Vagina (tissue), 2 donors: ENCODE measurements at regions not wholly inside any gene's neighbourhood (a gene's known extent, or its start where the extent isn't known, plus 50 kb on each side); places are given as distances from the start of the nearest gene placed in this dataset.

Experiments
- DNase-seq, 2 donors: peaks; one replicate each; pipeline ENCODE4 v3.0.0-alpha.2; 2017; ENCODE audit errors: extremely low spot score in 2 of 2
- H3K27ac ChIP-seq: fragments of 200-600 bp; sonication (generic); one replicate; pipeline ENCODE4 v1.5.1; 2019
- H3K27me3 ChIP-seq: fragments of 200-600 bp; sonication (generic); one replicate; pipeline ENCODE4 v1.5.1; 2019
- H3K36me3 ChIP-seq, 2 donors: fragments of 200-600 bp; sonication (generic); one replicate each; pipeline ENCODE4 v1.5.1; 2017 to 2019
- H3K4me1 ChIP-seq: fragments of 200-600 bp; sonication (generic); one replicate; pipeline ENCODE4 v1.5.1; 2019
- H3K4me3 ChIP-seq, 2 donors: fragments of 200-600 bp; sonication (generic); 1 replicate in 1 of 2; 2 replicates in 1 of 2; pipeline ENCODE4 v1.5.1; 2016 to 2019
- H3K9me3 ChIP-seq: fragments of 200-600 bp; sonication (generic); one replicate; pipeline ENCODE4 v1.5.1; 2019
- CTCF ChIP-seq, 3 experiments: fragments of 450-650 bp in 2 of 3; fragments of 200-600 bp in 1 of 3; sonication (generic) in 1 of 3; IDR thresholded peaks; one replicate each; pipeline ENCODE4 v1.5.1; 2017 to 2019; ENCODE audit warnings: antibody characterized with exemption in 3 of 3, mild to moderate bottlenecking in 2 of 3, moderate library complexity in 2 of 3
- POLR2A ChIP-seq, 2 donors: fragments of 450-650 bp; IDR thresholded peaks; one replicate each; pipeline ENCODE4 v1.6.1; 2017; ENCODE audit warnings: antibody characterized with exemption in 2 of 2, mild to moderate bottlenecking in 2 of 2, moderate library complexity in 2 of 2
- POLR2AphosphoS5 ChIP-seq, 2 donors: sonication (generic); formaldehyde crosslinking; IDR thresholded peaks; one replicate each; pipeline ENCODE4 v1.9.0; 2017; ENCODE audit warnings: antibody characterized with exemption in 2 of 2, mild to moderate bottlenecking in 2 of 2, low read depth in 1 of 2; ENCODE audit not compliant: insufficient read depth in 1 of 2
- intact Hi-C: fragments of 100-400 bp; cut with DNase I; formaldehyde crosslinking; loops from one replicate; pipeline ENCODE4 v1.15.1; 2023

GRCh38 chr3:168489301-168489700, 393.6 kb upstream of the GOLIM4 start:
- H3K27me3 ChIP-seq, result no peaks in the 10 kb centered on the region
- H3K36me3 ChIP-seq, result no peaks in the 10 kb centered on the region
- H3K4me3 ChIP-seq, result no peak overlapping the region
- no peaks in the 10 kb centered on the region for H3K4me1 ChIP-seq
- no peaks in the 10 kb centered on the region for H3K9me3 ChIP-seq
- TF ChIP-seq POLR2AphosphoS5 (IDR thresholded peaks at IDR 0.05; ENCODE audit: insufficient read depth in 1 of 2, low read depth in 1 of 2), result no peak
- TF ChIP-seq POLR2A (IDR thresholded peaks at IDR 0.05), result no peak
- no peak for TF ChIP-seq CTCF (IDR thresholded peaks at IDR 0.05)
- DNase-seq, result no peak
- intact Hi-C loops, result no loop called here
- no peak overlapping the region for H3K27ac ChIP-seq

GRCh38 chr3:168485936-168486335, 390.2 kb upstream of the GOLIM4 start:
- Histone ChIP-seq H3K4me1 (no peaks in the 10 kb centered on the region), H3K4me3 (no peak overlapping the region), H3K9me3 (no peaks in the 10 kb centered on the region), H3K27ac (no peak overlapping the region), H3K36me3 (no peaks in the 10 kb centered on the region), H3K27me3 (no peaks in the 10 kb centered on the region)
- no peak for TF ChIP-seq CTCF (IDR thresholded peaks at IDR 0.05)
- intact Hi-C loops, result no loop called here
- DNase-seq, result no peak

- H3K4me3 ChIP-seq, result no peak overlapping the region
- TF ChIP-seq CTCF (IDR thresholded peaks at IDR 0.05) (no peak), POLR2AphosphoS5 (IDR thresholded peaks at IDR 0.05; ENCODE audit: insufficient read depth in 1 of 2, low read depth in 1 of 2) (no peak), POLR2A (IDR thresholded peaks at IDR 0.05) (no peak)
- intact Hi-C loops, result no loop called here
- no peaks in the 10 kb centered on the region for H3K36me3 ChIP-seq
- no peak overlapping the region for H3K27ac ChIP-seq
- no peaks in the 10 kb centered on the region for H3K4me1 ChIP-seq
- H3K27me3 ChIP-seq, result no peaks in the 10 kb centered on the region
- DNase-seq, result no peak
- no peaks in the 10 kb centered on the region for H3K9me3 ChIP-seq
Measured at GRCh38 chr3:168476360-168476980, 380.7 kb upstream of the GOLIM4 start.

- no peaks in the 10 kb centered on the region for H3K27me3 ChIP-seq
- no peaks in the 10 kb centered on the region for H3K4me1 ChIP-seq
- DNase-seq, result no peak
- no peaks in the 10 kb centered on the region for H3K9me3 ChIP-seq
- no peaks in the 10 kb centered on the region for H3K36me3 ChIP-seq
- no peak overlapping the region for H3K27ac ChIP-seq
- TF ChIP-seq POLR2A (IDR thresholded peaks at IDR 0.05) (no peak), POLR2AphosphoS5 (IDR thresholded peaks at IDR 0.05; ENCODE audit: insufficient read depth in 1 of 2, low read depth in 1 of 2) (no peak), CTCF (IDR thresholded peaks at IDR 0.05) (no peak)
- no peak overlapping the region for H3K4me3 ChIP-seq
- intact Hi-C loops, result no loop called here
Measured at GRCh38 chr3:168475704-168476103, 380.0 kb upstream of the GOLIM4 start.

GRCh38 chr3:168473334-168473890, 377.7 kb upstream of the GOLIM4 start:
- Histone ChIP-seq H3K27me3 (no peaks in the 10 kb centered on the region), H3K4me1 (no peaks in the 10 kb centered on the region), H3K27ac (no peak overlapping the region), H3K36me3 (no peaks in the 10 kb centered on the region), H3K9me3 (no peaks in the 10 kb centered on the region), H3K4me3 (no peak overlapping the region)
- no peak for DNase-seq
- intact Hi-C loops, result no loop called here
- TF ChIP-seq CTCF (IDR thresholded peaks at IDR 0.05) (no peak), POLR2AphosphoS5 (IDR thresholded peaks at IDR 0.05; ENCODE audit: insufficient read depth in 1 of 2, low read depth in 1 of 2) (no peak), POLR2A (IDR thresholded peaks at IDR 0.05) (no peak)
